Activated T-cell treated with anti-CD3 and anti-CD28 coated beads, Interleukin-2, amount 50 U/mL, for 4 hours (primary cell): ENCODE measurements at regions not wholly inside any gene's neighbourhood (a gene's known extent, or its start where the extent isn't known, plus 50 kb on each side); places are given as distances from the start of the nearest gene placed in this dataset.

Experiments used
- ATAC-seq, 2 donors: fragments of 200-7000 bp; cut with Tn5 transposase; one replicate each; pipeline ENCODE4 v1.10.0; 2021
- DNase-seq: peaks from one replicate; pipeline ENCODE4 v3.0.0-alpha.2; 2020
- H3K27me3 Mint-ChIP-seq: one replicate; pipeline ENCODE4 v1.8.0; 2021; ENCODE audit warnings: low read depth, mixed read lengths
- H3K36me3 Mint-ChIP-seq: one replicate; pipeline ENCODE4 v1.8.0; 2022; ENCODE audit warnings: mixed read lengths; ENCODE audit not compliant: insufficient read depth
- H3K4me1 Mint-ChIP-seq: one replicate; pipeline ENCODE4 v1.8.0; 2021; ENCODE audit warnings: low read depth, mixed read lengths
- H3K4me3 Mint-ChIP-seq: one replicate; pipeline ENCODE4 v1.8.0; 2021; ENCODE audit warnings: mild to moderate bottlenecking, moderate library complexity, mixed read lengths
- H3K9me3 Mint-ChIP-seq: one replicate; pipeline ENCODE4 v1.8.0; 2021; ENCODE audit warnings: mixed read lengths

DNA sequence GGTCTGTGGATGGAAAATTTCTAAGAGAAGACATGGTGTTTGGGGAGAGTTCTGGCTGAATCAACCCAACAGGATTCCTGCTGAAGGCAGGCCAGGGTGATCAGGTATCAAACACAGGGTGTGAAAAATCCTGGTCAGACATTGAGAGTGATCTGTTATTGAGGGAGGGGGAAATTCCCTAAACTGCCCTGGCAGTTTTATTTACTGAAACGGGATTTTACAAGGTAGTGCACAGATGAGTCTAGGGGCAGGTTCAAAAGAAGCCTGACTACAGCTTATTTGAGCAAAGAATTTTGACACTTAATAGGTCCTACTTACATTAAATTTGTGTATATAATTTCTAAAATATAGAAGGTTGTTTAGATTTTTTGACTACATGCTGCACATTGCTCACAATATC is 569.4 kb upstream of the RGS18 start:
- peaks cover 16% of the 10 kb centered on the region for H3K9me3 Mint-ChIP-seq
- no peak overlapping the region for H3K4me3 Mint-ChIP-seq
- no peaks in the 10 kb centered on the region for H3K4me1 Mint-ChIP-seq
- DNase-seq, result no peak
- no peak for ATAC-seq
- H3K36me3 Mint-ChIP-seq, result no peaks in the 10 kb centered on the region
- H3K27me3 Mint-ChIP-seq, result no peaks in the 10 kb centered on the region

DNA sequence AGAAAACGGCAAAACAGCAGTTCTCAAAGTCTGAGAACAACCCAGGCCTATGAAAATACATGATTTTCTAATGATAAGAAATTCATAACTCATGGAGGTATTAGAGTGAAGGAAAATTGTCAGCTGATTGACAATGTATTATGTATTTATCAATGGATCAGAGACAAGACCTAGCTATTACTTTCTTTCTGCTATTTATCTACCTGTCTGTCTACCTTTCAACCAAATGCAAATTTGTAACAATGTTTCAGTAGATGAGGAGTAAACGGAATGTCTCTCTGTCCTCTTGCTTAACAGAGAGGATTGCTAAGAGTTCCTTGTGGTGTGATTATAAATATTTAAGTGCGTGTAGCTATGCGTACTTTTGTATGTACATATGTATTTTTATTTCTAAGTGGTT is 568.7 kb upstream of the RGS18 start:
- Mint-ChIP-seq H3K4me1 (no peaks in the 10 kb centered on the region), H3K36me3 (no peaks in the 10 kb centered on the region), H3K9me3 (peaks cover 15% of the 10 kb centered on the region), H3K4me3 (no peak overlapping the region), H3K27me3 (no peaks in the 10 kb centered on the region)
- DNase-seq, result no peak
- no peak for ATAC-seq

DNA sequence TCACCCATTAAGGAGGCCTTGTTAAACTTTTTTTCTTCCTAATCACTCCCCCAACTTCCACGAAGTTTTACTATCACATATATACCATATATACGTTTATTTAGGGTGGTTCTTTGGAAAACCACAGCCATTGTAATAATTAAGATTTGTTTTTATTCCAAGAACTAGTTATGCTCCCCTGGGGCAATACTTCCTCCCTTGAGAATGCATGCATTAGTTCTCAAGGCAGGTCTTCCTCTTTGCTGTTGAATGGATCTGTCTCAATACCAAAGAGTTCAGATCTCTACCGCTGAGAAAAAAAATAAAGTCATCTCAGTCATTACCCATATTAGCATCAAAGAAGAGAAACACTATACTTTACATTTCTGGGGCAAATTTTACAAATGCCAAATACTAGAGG is 567.7 kb upstream of the RGS18 start:
- Mint-ChIP-seq H3K4me1 (no peaks in the 10 kb centered on the region), H3K36me3 (no peaks in the 10 kb centered on the region), H3K27me3 (no peaks in the 10 kb centered on the region), H3K9me3 (peaks cover 10% of the 10 kb centered on the region), H3K4me3 (no peak overlapping the region)
- DNase-seq (no peak), ATAC-seq (no peak)

DNA sequence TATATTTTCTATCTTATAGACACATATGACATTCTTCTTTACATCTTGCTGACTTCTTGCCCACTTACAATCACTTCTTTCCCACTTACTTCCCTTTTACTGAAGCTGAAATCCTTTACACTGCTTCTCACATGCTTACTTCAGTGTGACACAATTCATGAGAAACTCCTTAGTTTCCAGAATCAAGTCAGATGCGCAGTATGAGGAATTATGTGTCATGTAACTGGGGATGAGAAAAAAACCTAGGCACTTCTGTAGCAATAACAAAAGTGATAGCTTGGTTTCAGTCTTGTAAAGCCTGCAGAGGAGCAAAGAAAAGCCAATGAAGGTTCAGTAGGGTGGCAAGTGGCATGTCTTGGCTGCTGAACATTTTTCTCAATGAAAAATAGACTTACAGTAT is 566.2 kb upstream of the RGS18 start:
- Mint-ChIP-seq H3K9me3 (peaks cover 6% of the 10 kb centered on the region), H3K4me3 (no peak overlapping the region), H3K4me1 (no peaks in the 10 kb centered on the region), H3K36me3 (no peaks in the 10 kb centered on the region), H3K27me3 (no peaks in the 10 kb centered on the region)
- DNase-seq, result no peak
- ATAC-seq, result no peak

DNA sequence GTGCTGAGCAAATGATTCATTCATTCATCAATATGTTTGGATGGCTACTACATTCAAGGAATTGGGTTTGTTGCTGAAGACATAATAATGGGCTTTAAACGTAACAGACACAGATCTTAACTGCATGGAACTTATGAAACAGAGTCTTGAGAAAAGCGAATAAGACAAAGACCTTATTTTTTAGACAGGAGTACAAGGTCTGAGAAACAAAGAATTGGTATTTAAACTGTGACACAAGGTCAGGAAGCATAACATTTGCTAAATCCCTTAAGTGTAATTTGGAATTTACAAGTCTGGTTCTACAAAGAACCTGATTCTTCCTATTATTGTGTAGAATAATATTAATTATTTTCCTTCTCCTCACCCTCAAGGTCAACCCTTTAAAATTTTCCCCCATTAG is 565.4 kb upstream of the RGS18 start:
- Mint-ChIP-seq H3K4me1 (no peaks in the 10 kb centered on the region), H3K36me3 (no peaks in the 10 kb centered on the region), H3K9me3 (peaks cover 6% of the 10 kb centered on the region), H3K27me3 (no peaks in the 10 kb centered on the region), H3K4me3 (no peak overlapping the region)
- ATAC-seq (no peak), DNase-seq (no peak)

DNA sequence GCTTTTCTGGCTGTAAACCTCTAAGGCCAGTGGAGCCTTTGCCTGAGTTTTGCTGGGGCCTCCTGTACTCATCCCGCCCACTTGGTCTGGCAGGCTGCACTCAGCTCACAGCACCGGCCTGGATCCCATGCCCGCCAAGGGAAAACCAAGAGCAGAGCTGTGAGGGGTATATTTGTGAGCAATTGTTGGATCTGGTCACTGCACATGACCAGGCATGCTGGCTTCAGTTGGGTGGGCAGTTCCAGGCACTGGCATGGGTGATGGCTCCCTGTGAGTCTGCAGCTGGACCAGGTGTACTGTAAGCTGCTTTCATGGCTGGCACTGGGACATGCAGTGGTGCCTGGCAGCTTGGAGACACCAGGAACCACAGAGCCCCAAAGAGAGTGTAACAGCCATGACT is 563.1 kb upstream of the RGS18 start:
- H3K4me3 Mint-ChIP-seq, result no peak overlapping the region
- ATAC-seq (peak in 1 of 2 donors; percentile 4), DNase-seq (no peak)
- H3K27me3 Mint-ChIP-seq, result no peaks in the 10 kb centered on the region
- H3K4me1 Mint-ChIP-seq, result no peaks in the 10 kb centered on the region
- H3K36me3 Mint-ChIP-seq, result no peaks in the 10 kb centered on the region
- H3K9me3 Mint-ChIP-seq, result peaks cover 6% of the 10 kb centered on the region

DNA sequence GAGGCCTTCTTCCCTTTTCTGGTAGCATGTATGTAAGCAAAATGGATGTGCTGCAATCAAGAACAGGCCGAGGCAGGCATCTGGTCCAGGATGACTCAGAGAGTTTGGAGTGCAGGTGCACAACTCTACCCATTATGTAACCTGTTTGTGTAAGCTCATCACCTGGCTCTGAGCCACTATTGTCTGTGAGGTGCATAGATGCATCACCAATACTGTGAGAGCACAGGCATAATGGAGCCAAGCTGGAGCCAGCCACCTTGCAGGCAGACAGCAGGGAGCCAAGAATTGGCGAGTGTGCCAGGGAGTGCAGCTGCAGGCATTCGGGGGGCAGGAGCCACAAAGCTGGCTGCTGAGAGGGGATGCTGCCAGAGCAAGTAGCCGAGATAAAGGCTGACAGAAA is 549.9 kb upstream of the RGS18 start:
- DNase-seq, result no peak
- Mint-ChIP-seq H3K9me3 (no peaks in the 10 kb centered on the region), H3K4me3 (no peak overlapping the region), H3K27me3 (no peaks in the 10 kb centered on the region), H3K4me1 (no peaks in the 10 kb centered on the region), H3K36me3 (no peaks in the 10 kb centered on the region)
- ATAC-seq, result no peak

DNA sequence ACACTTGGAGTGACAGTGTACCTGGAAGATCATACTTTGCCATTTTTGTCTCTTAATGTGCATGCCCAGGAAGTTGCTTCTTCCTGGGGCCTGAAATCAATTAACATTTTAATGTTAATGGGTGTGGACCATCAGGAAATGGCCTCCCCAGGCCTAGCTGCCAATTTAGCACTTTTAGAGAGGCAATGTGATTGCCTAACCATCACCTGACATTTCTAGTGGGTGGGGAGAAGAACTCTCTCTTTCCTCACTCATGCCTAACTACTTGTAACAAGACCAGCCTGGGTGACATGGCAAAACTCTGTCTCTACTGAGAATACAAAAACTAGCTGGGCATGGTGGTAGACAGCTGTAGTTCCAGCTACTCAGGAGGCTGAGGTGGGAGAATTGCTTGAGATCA is 549.0 kb upstream of the RGS18 start:
- H3K9me3 Mint-ChIP-seq, result no peaks in the 10 kb centered on the region
- H3K4me1 Mint-ChIP-seq, result no peaks in the 10 kb centered on the region
- H3K4me3 Mint-ChIP-seq, result no peak overlapping the region
- H3K36me3 Mint-ChIP-seq, result no peaks in the 10 kb centered on the region
- ATAC-seq (no peak), DNase-seq (no peak)
- no peaks in the 10 kb centered on the region for H3K27me3 Mint-ChIP-seq

DNA sequence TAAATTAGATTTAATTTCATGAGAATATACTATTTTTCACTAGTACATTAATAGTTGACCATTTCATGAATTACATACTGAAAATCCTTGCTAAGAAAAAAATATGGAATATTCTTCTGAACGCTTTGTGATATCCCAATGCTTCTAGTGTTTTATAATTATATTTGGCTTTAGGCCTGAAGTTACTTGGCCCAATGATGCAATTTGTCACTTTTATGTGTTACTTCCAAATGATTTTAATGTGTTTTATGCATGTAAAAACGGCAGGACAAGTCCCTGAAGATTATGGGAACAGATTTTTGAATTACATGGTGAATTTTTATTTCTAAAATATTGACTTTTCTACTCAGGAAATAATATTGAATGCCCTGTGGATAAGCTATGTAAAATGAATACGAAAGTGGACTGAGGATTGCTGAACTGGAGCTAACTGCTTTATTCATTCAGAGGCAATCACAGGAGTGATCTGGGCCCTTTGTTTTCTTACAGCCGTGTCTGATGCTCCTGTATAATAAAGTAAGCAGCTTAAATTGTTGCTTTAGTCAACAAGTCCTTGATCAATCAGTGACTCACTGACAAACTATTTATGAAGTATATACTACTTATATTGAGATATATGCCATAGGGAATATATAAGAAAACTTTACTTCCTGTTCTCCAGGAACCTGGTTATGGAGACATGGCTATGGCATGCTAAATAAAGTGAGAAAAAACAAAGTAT is 543.0 kb upstream of the RGS18 start:
- ATAC-seq (no peak), DNase-seq (no peak)
- Mint-ChIP-seq H3K36me3 (no peaks in the 10 kb centered on the region), H3K27me3 (no peaks in the 10 kb centered on the region), H3K4me3 (no peak overlapping the region), H3K9me3 (peaks cover 15% of the 10 kb centered on the region), H3K4me1 (no peaks in the 10 kb centered on the region)

DNA sequence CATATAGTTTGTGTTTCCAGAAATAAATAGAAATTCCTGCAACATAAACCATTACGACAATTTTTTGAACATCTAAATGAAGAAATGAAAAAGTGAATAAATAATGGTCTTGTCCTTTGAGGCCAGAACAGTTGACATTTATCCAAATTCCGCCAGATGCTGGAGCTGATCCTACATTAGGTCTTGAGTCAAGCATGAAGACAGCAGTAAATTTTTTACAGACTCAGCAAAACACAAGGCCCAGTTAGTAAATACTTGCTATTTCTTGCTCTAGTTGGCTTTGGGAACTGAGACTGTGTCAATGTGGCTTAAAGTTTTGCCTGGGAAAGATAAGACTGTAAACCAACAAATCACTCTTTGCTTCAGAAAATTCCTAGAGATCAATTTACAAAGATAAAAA is 540.1 kb upstream of the RGS18 start:
- no peaks in the 10 kb centered on the region for H3K4me1 Mint-ChIP-seq
- ATAC-seq (no peak), DNase-seq (no peak)
- H3K4me3 Mint-ChIP-seq, result no peak overlapping the region
- H3K27me3 Mint-ChIP-seq, result no peaks in the 10 kb centered on the region
- peaks cover 15% of the 10 kb centered on the region for H3K9me3 Mint-ChIP-seq
- no peaks in the 10 kb centered on the region for H3K36me3 Mint-ChIP-seq

DNA sequence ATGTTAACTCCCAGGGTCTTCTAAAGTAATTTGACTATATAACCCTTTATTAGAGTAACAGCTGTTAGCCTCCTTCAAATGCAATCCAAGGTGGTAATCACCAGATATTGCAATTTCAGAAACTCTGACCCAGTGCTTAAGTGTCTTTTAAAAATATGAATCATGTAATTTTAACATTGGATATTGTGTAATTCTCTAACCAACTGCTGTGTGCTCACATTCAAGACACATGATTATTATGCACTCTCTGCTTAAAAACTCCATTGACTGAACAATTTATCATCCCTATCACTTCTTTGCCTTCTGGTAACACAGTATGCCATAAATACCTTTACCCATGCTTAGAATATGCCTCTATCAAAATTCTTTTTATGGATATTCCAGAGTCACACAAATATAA is 537.4 kb upstream of the RGS18 start:
- ATAC-seq (no peak), DNase-seq (no peak)
- H3K9me3 Mint-ChIP-seq, result peaks cover 12% of the 10 kb centered on the region
- H3K4me3 Mint-ChIP-seq, result no peak overlapping the region
- no peaks in the 10 kb centered on the region for H3K27me3 Mint-ChIP-seq
- no peaks in the 10 kb centered on the region for H3K36me3 Mint-ChIP-seq
- no peaks in the 10 kb centered on the region for H3K4me1 Mint-ChIP-seq

DNA sequence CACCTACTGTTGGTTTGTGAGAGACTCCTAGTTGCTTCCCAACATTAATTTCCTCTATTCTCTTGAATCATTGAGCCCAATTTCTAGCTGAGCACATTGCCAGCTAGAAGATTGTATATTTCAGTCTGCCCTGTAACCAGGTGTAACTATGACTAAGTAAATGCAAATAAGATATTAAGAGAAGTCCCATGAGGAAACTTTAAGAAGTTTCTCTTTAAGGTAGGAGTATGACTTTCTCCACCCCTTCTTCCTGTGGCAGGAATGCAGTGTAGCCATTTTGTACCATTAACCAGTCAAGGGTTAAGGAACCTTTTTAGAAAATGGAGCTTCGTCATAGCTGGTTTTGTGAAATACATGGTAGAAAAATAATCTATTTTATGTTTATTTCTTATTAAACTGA is 534.2 kb upstream of the RGS18 start:
- Mint-ChIP-seq H3K36me3 (no peaks in the 10 kb centered on the region), H3K4me1 (no peaks in the 10 kb centered on the region), H3K9me3 (peaks cover 8% of the 10 kb centered on the region), H3K4me3 (no peak overlapping the region), H3K27me3 (no peaks in the 10 kb centered on the region)
- ATAC-seq, result no peak
- DNase-seq, result no peak

DNA sequence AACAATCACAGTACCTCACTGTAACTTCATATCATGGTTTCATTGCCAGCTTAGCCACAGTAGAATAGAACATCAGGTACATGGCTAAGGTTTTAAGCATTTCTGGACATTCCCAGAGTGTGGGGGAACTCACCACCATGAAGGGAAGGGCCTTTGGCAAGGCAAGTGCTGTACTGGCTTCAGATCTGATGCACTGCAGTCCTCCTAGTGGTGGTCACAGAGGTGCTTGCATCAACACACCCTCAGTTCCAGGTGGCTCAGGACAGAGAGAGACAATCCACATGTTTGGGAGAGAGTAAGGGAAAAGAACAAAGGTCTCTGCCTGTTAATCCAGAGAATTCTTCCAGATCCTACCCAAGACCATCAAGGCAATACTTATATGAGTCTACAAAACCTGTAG is 528.4 kb upstream of the RGS18 start:
- DNase-seq, result no peak

DNA sequence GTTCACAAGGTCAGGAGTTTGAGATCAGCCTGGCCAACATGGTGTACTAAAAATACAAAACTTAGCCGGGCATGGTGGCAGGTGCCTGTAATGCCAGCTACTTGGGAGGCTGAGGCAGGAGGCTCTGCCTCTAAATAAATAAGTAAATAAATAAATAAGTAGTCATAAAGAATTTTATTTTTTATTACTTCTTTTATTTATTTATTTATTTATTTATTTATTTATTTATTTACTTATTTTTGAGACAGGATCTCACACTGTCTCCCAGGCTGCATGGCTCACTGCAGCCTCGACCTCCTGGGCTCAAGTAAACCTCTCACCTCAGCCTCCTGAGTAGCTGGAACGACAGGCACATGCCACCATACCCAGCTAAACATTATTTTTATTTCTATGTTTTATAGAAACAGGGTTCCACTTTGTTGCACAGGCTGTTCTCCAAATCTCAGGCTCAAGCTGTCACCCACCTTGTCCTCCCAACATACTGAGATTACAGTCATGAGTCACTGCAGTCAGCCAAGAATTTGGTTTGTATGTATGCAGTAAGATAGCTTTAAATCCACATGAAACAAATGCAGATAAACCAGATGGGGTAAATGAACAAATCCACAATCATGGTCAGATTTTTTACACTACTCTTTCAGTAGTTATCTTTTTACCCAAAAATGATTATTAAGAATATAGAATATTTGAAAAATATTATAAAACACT is 523.3 kb upstream of the RGS18 start:
- ATAC-seq (no peak), DNase-seq (no peak)
- no peaks in the 10 kb centered on the region for H3K4me1 Mint-ChIP-seq
- no peak overlapping the region for H3K4me3 Mint-ChIP-seq
- H3K27me3 Mint-ChIP-seq, result no peaks in the 10 kb centered on the region
- H3K9me3 Mint-ChIP-seq, result peaks cover 25% of the 10 kb centered on the region
- H3K36me3 Mint-ChIP-seq, result no peaks in the 10 kb centered on the region

More for the DNA sequence above, 528.4 kb upstream of the RGS18 start:
- H3K9me3 Mint-ChIP-seq, result peaks cover 28% of the 10 kb centered on the region
- no peak overlapping the region for H3K4me3 Mint-ChIP-seq
- H3K4me1 Mint-ChIP-seq, result no peaks in the 10 kb centered on the region
- no peaks in the 10 kb centered on the region for H3K36me3 Mint-ChIP-seq
- ATAC-seq, result no peak
- H3K27me3 Mint-ChIP-seq, result no peaks in the 10 kb centered on the region

DNA sequence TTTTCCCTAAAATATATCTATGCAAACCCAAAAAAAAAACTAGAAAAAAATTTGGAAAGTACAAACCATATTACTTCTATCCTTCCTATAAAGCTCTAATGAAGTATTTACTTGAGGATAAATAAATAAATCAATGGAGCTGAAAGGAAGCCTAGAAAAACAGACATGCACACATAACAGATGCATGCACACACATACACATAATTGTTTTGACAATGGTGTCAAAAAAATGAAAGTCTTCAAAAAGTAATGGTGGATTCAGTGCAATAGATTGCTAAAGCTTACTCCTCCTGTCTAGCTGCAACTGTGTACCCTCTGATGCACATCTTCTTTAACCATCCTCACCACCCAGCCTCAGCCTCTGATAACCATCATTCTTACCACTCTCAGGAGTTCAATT is 521.9 kb upstream of the RGS18 start:
- Mint-ChIP-seq H3K4me3 (no peak overlapping the region), H3K9me3 (peaks cover 18% of the 10 kb centered on the region), H3K4me1 (no peaks in the 10 kb centered on the region), H3K27me3 (no peaks in the 10 kb centered on the region), H3K36me3 (no peaks in the 10 kb centered on the region)
- no peak for DNase-seq
- ATAC-seq, result no peak
